ENCODE measurements at regions not wholly inside any gene's neighbourhood (a gene's known extent, or its start where the extent isn't known, plus 50 kb on each side); places are given as distances from the start of the nearest gene placed in this dataset.
A peak's percentile ranks its signal among the peaks of the same experiment; 100 is the strongest.

DNA sequence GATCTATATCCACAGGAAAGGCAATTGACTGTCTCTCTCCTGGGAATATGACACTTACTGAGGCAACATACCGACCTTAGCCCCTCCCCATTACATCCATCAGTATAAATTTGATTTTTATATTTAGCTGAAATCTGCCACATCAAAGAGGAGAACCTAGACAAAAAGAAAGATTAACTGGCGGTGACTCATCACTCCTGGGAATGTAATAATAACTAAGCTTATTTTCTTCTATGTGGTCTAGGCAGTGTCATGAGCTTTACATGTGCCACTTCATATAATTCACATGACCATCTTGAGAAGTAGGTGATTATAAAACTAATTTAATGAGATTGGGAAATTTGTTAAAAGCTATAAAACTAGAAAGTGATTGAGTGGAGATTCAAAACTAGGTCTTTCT, 520.0 kb upstream of the HS3ST5 start:
- Histone ChIP-seq H3K9me3 (replicated peaks; ENCODE audit: control insufficient read depth, insufficient read depth, low read length) (no peaks in the 10 kb centered on the region), H3K4me1 (ENCODE audit: control insufficient read depth, insufficient read depth, low read length) (no peaks in the 10 kb centered on the region), H3K36me3 (ENCODE audit: control insufficient read depth in 2 of 2, insufficient read depth in 2 of 2, low read length in 1 of 2) (no peaks in the 10 kb centered on the region), H2AFZ (ENCODE audit: control insufficient read depth, low read depth, low read length) (no peak overlapping the region), H3K79me2 (ENCODE audit: control insufficient read depth, insufficient read depth, low read length) (no peaks in the 10 kb centered on the region), H3K9ac (ENCODE audit: control insufficient read depth, insufficient read depth, low read length) (no peak overlapping the region), H4K20me1 (ENCODE audit: control insufficient read depth, insufficient read depth) (no peaks in the 10 kb centered on the region), H3K4me2 (ENCODE audit: control insufficient read depth, insufficient read depth) (no peak overlapping the region), H3K4me3 (no peak overlapping the region), H3K27me3 (replicated peaks in 1 of 2; ENCODE audit: control insufficient read depth in 2 of 2, insufficient read depth in 2 of 2, low read length in 1 of 2) (no peaks in the 10 kb centered on the region), H3K27ac (ENCODE audit: control insufficient read depth, insufficient read depth) (no peak overlapping the region)
- RAD21 ChIA-PET (ENCODE audit: unreplicated experiment) = interaction anchor here (0.9 kb wide), 1 partner anchor 146 kb away, joined by 3 read pairs; no protein-coding TSS in a partner anchor
- CTCF ChIA-PET = no interaction called here
- intact Hi-C loops (cut with micrococcal nuclease; ENCODE audit: unreplicated experiment) = no loop called here
- DNase-seq (ENCODE audit: low read depth, low spot score) (no peak), ATAC-seq (peak; percentile 29; the same call in 2 of the 3 replicates), FAIRE-seq (no peak)
- no TSS peak for BruUV-seq (replicated peaks)
- POLR2A ChIA-PET = no interaction called here
- in situ Hi-C loops (cut with MboI) = no loop called here
- SMC1A ChIA-PET (ENCODE audit: uncharacterized antibody, unreplicated experiment) = interaction anchor here (0.6 to 2.2 kb wide), 13 partner anchors 14 to 214 kb away, joined by 3 to 6 read pairs (median 3); no protein-coding TSS in a partner anchor
- 14% methylated on average over 2 of the region's 2 CpGs for WGBS (ENCODE audit: insufficient coverage, insufficient replicate concordance, low lambda C conversion rate, missing lambda C conversion rate)
- TF ChIP-seq MTA2 (IDR thresholded peaks at IDR 0.05; ENCODE audit: low read depth) (peak; percentile 41; the same call in 1 of the 2 replicates), CREB1 (IDR thresholded peaks at IDR 0.05; ENCODE audit: low read depth) (no peak)

DNA sequence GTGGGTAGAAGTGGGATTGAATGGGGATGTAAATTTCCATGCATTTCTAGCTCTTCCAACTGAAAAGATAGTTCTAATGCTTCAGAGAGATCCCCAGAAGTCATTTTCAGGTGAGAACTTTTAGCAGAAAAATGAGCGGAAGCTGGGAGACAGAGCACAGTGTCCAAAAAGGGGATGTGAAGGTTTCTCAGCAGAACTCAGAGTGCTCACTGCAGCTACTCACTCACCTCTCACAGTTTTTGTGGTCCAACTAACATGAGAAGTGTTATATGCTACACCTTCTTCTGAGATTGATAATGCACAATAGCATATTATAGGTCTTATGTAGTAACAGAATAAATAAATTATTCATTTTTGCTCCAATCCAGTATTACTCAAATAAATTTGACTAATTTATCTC, 519.2 kb upstream of the HS3ST5 start:
- no TSS peak for BruUV-seq (replicated peaks)
- Histone ChIP-seq H4K20me1 (ENCODE audit: control insufficient read depth, insufficient read depth) (no peaks in the 10 kb centered on the region), H3K27ac (ENCODE audit: control insufficient read depth, insufficient read depth) (no peak overlapping the region), H2AFZ (ENCODE audit: control insufficient read depth, low read depth, low read length) (no peak overlapping the region), H3K4me2 (ENCODE audit: control insufficient read depth, insufficient read depth) (no peak overlapping the region), H3K9ac (ENCODE audit: control insufficient read depth, insufficient read depth, low read length) (no peak overlapping the region), H3K36me3 (ENCODE audit: control insufficient read depth in 2 of 2, insufficient read depth in 2 of 2, low read length in 1 of 2) (no peaks in the 10 kb centered on the region), H3K9me3 (replicated peaks; ENCODE audit: control insufficient read depth, insufficient read depth, low read length) (no peaks in the 10 kb centered on the region), H3K4me1 (ENCODE audit: control insufficient read depth, insufficient read depth, low read length) (no peaks in the 10 kb centered on the region), H3K27me3 (replicated peaks in 1 of 2; ENCODE audit: control insufficient read depth in 2 of 2, insufficient read depth in 2 of 2, low read length in 1 of 2) (no peaks in the 10 kb centered on the region), H3K79me2 (ENCODE audit: control insufficient read depth, insufficient read depth, low read length) (no peaks in the 10 kb centered on the region), H3K4me3 (no peak overlapping the region)
- FAIRE-seq (no peak), ATAC-seq (peak; percentile 78), DNase-seq (ENCODE audit: low read depth, low spot score) (no peak)
- in situ Hi-C loops (cut with MboI) (no loop called here), intact Hi-C loops (cut with micrococcal nuclease; ENCODE audit: unreplicated experiment) (no loop called here)
- ChIA-PET POLR2A (no interaction called here), SMC1A (ENCODE audit: uncharacterized antibody, unreplicated experiment) (interaction anchor here (1.2 to 2.2 kb wide), 5 partner anchors 14 to 94 kb away, joined by 3 to 6 read pairs (median 4); no protein-coding TSS in a partner anchor), RAD21 (ENCODE audit: unreplicated experiment) (no interaction called here), CTCF (no interaction called here)
- 31% methylated on average over 1 of the region's 1 CpG for WGBS (ENCODE audit: insufficient coverage, insufficient replicate concordance, low lambda C conversion rate, missing lambda C conversion rate)
- TF ChIP-seq, protein P1, sequence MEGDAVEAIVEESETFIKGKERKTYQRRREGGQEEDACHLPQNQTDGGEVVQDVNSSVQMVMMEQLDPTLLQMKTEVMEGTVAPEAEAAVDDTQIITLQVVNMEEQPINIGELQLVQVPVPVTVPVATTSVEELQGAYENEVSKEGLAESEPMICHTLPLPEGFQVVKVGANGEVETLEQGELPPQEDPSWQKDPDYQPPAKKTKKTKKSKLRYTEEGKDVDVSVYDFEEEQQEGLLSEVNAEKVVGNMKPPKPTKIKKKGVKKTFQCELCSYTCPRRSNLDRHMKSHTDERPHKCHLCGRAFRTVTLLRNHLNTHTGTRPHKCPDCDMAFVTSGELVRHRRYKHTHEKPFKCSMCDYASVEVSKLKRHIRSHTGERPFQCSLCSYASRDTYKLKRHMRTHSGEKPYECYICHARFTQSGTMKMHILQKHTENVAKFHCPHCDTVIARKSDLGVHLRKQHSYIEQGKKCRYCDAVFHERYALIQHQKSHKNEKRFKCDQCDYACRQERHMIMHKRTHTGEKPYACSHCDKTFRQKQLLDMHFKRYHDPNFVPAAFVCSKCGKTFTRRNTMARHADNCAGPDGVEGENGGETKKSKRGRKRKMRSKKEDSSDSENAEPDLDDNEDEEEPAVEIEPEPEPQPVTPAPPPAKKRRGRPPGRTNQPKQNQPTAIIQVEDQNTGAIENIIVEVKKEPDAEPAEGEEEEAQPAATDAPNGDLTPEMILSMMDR (IDR thresholded peaks at IDR 0.05 in 2 of 3, conservative IDR thresholded peaks at IDR 0.05 in 1 of 3; ENCODE audit: control insufficient read depth in 2 of 3, extremely low read depth in 1 of 3, insufficient read depth in 1 of 3, low read depth in 3 of 3, low read length in 3 of 3) = no peak
- TF ChIP-seq NR2F1 (conservative IDR thresholded peaks at IDR 0.05) (no peak), PAX5 (IDR thresholded peaks at IDR 0.05; ENCODE audit: borderline replicate concordance, low read depth, low read length) (no peak), ETV6 (conservative IDR thresholded peaks at IDR 0.05 in 1 of 2, IDR thresholded peaks at IDR 0.05 in 1 of 2; ENCODE audit: borderline replicate concordance in 1 of 2, low read depth in 1 of 2) (no peak), POLR2A (IDR thresholded peaks at IDR 0.05; ENCODE audit: low read depth, low read length) (no peak), TCF7 (IDR thresholded peaks at IDR 0.05; ENCODE audit: borderline replicate concordance) (no peak), ZSCAN29 (IDR thresholded peaks at IDR 0.05) (no peak)
- TF ChIP-seq, protein P2, sequence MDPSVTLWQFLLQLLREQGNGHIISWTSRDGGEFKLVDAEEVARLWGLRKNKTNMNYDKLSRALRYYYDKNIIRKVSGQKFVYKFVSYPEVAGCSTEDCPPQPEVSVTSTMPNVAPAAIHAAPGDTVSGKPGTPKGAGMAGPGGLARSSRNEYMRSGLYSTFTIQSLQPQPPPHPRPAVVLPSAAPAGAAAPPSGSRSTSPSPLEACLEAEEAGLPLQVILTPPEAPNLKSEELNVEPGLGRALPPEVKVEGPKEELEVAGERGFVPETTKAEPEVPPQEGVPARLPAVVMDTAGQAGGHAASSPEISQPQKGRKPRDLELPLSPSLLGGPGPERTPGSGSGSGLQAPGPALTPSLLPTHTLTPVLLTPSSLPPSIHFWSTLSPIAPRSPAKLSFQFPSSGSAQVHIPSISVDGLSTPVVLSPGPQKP (IDR thresholded peaks at IDR 0.05; ENCODE audit: low read depth, low read length) = no peak
- TF ChIP-seq, protein P3, sequence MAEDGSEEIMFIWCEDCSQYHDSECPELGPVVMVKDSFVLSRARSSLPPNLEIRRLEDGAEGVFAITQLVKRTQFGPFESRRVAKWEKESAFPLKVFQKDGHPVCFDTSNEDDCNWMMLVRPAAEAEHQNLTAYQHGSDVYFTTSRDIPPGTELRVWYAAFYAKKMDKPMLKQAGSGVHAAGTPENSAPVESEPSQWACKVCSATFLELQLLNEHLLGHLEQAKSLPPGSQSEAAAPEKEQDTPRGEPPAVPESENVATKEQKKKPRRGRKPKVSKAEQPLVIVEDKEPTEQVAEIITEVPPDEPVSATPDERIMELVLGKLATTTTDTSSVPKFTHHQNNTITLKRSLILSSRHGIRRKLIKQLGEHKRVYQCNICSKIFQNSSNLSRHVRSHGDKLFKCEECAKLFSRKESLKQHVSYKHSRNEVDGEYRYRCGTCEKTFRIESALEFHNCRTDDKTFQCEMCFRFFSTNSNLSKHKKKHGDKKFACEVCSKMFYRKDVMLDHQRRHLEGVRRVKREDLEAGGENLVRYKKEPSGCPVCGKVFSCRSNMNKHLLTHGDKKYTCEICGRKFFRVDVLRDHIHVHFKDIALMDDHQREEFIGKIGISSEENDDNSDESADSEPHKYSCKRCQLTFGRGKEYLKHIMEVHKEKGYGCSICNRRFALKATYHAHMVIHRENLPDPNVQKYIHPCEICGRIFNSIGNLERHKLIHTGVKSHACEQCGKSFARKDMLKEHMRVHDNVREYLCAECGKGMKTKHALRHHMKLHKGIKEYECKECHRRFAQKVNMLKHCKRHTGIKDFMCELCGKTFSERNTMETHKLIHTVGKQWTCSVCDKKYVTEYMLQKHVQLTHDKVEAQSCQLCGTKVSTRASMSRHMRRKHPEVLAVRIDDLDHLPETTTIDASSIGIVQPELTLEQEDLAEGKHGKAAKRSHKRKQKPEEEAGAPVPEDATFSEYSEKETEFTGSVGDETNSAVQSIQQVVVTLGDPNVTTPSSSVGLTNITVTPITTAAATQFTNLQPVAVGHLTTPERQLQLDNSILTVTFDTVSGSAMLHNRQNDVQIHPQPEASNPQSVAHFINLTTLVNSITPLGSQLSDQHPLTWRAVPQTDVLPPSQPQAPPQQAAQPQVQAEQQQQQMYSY (CRISPR knock-in tag; IDR thresholded peaks at IDR 0.05) = no peak
